ENCODE measurements at regions not wholly inside any gene's neighbourhood (a gene's known extent, or its start where the extent isn't known, plus 50 kb on each side); places are given as distances from the start of the nearest gene placed in this dataset.
"Not testable (repeated sequence)": the region's sequence is repeated elsewhere in the genome, so short reads cannot be mapped to it uniquely, and the experiment has no call there.

GRCh38 chr4:108458681-108459080 is 161.7 kb upstream of the RPL34 start:
- DNase-seq (ENCODE audit: low spot score): no peak

- DNase-seq (ENCODE audit: low spot score): peak; percentile 64
These were observed 166.1 kb upstream of the RPL34 start for GRCh38 chr4:108454227-108454626.

GRCh38 chr4:108453366-108453765 is 167.0 kb upstream of the RPL34 start:
- no peak for DNase-seq (ENCODE audit: low spot score)

GRCh38 chr4:108450236-108450898 is 170.0 kb upstream of the RPL34 start:
- no peak for DNase-seq (ENCODE audit: low spot score)

GRCh38 chr4:108449129-108449528 is 171.2 kb upstream of the RPL34 start:
- DNase-seq (ENCODE audit: low spot score): no peak

GRCh38 chr4:108446556-108446955 is 173.8 kb upstream of the RPL34 start:
- no peak for DNase-seq (ENCODE audit: low spot score)

GRCh38 chr4:108445716-108446115 is 174.7 kb upstream of the RPL34 start:
- no peak for DNase-seq (ENCODE audit: low spot score)

GRCh38 chr4:108443585-108443984 is 176.8 kb upstream of the RPL34 start:
- no peak for DNase-seq (ENCODE audit: low spot score)

GRCh38 chr4:108433832-108434231 is 186.5 kb upstream of the RPL34 start:
- DNase-seq (ENCODE audit: low spot score): peak; percentile 57

- DNase-seq (ENCODE audit: low spot score): not testable (repeated sequence)
These were observed 187.0 kb upstream of the RPL34 start for GRCh38 chr4:108433394-108433793.

- no peak for DNase-seq (ENCODE audit: low spot score)
These were observed 188.0 kb upstream of the RPL34 start for GRCh38 chr4:108432418-108432817.

- DNase-seq (ENCODE audit: low spot score): no peak
These were observed 188.4 kb upstream of the RPL34 start for GRCh38 chr4:108431986-108432385.

- no peak for DNase-seq (ENCODE audit: low spot score)
These were observed 189.5 kb upstream of the RPL34 start for GRCh38 chr4:108430921-108431320.

GRCh38 chr4:108429662-108430061 is 190.7 kb upstream of the RPL34 start:
- DNase-seq (ENCODE audit: low spot score): no peak

GRCh38 chr4:108428923-108429322 is 191.5 kb upstream of the RPL34 start:
- no peak for DNase-seq (ENCODE audit: low spot score)

- DNase-seq (ENCODE audit: low spot score): no peak
These were observed 192.4 kb upstream of the RPL34 start for GRCh38 chr4:108427946-108428485.

- no peak for DNase-seq (ENCODE audit: low spot score)
These were observed 193.9 kb upstream of the RPL34 start for GRCh38 chr4:108426493-108426892.

- peak; percentile 70 for DNase-seq (ENCODE audit: low spot score)
These were observed 194.4 kb upstream of the RPL34 start for GRCh38 chr4:108425988-108426387.

- DNase-seq (ENCODE audit: low spot score): no peak
These were observed 202.5 kb upstream of the RPL34 start for GRCh38 chr4:108417923-108418322.

GRCh38 chr4:108416831-108417230 is 203.5 kb upstream of the RPL34 start:
- no peak for DNase-seq (ENCODE audit: low spot score)

GRCh38 chr4:108415389-108415788 is 205.0 kb upstream of the RPL34 start:
- no peak for DNase-seq (ENCODE audit: low spot score)

- no peak for DNase-seq (ENCODE audit: low spot score)
These were observed 208.5 kb upstream of the RPL34 start for GRCh38 chr4:108411836-108412235.

- not testable (repeated sequence) for DNase-seq (ENCODE audit: low spot score)
These were observed 210.7 kb upstream of the RPL34 start for GRCh38 chr4:108409691-108410090.

GRCh38 chr4:108405586-108405985 is 214.8 kb upstream of the RPL34 start:
- no peak for DNase-seq (ENCODE audit: low spot score)

Data from COLO829 (cell line).